GM21423 (cell line): ENCODE measurements at regions not wholly inside any gene's neighbourhood (a gene's known extent, or its start where the extent isn't known, plus 50 kb on each side); places are given as distances from the start of the nearest gene placed in this dataset.

Source experiments
- ATAC-seq: cut with Tn5 transposase; IDR thresholded peaks from one replicate; pipeline ENCODE4 v1.9.1; 2021; ENCODE audit warnings: mild to moderate bottlenecking, moderate library complexity; ENCODE audit not compliant: unreplicated experiment

GRCh38 chr10:4669585-4669984, 156.4 kb upstream of the AKR1E2 start:
- ATAC-seq = no peak

GRCh38 chr10:4663162-4663992, 162.6 kb upstream of the AKR1E2 start:
- peak; percentile 95 for ATAC-seq

- ATAC-seq = no peak
Measured at GRCh38 chr10:4662576-4663161, 163.3 kb upstream of the AKR1E2 start.

GRCh38 chr10:4661511-4662255, 164.3 kb upstream of the AKR1E2 start:
- no peak for ATAC-seq

GRCh38 chr10:4658777-4659176, 167.2 kb upstream of the AKR1E2 start:
- ATAC-seq = no peak

GRCh38 chr10:4656576-4657194, 169.3 kb upstream of the AKR1E2 start:
- ATAC-seq = no peak

- ATAC-seq = no peak
Measured at GRCh38 chr10:4655879-4656278, 170.1 kb upstream of the AKR1E2 start.

- no peak for ATAC-seq
Measured at GRCh38 chr10:4655406-4655805, 170.6 kb upstream of the AKR1E2 start.

- ATAC-seq = no peak
Measured at GRCh38 chr10:4654496-4654895, 171.5 kb upstream of the AKR1E2 start.

- no peak for ATAC-seq
Measured at GRCh38 chr10:4653160-4653559, 172.8 kb upstream of the AKR1E2 start.

- peak; percentile 67 for ATAC-seq
Measured at GRCh38 chr10:4652111-4653010, 173.6 kb upstream of the AKR1E2 start.

- peak; percentile 60 for ATAC-seq
Measured at GRCh38 chr10:4651404-4652037, 174.5 kb upstream of the AKR1E2 start.

- ATAC-seq = no peak
Measured at GRCh38 chr10:4650582-4650981, 175.4 kb upstream of the AKR1E2 start.

- ATAC-seq = no peak
Measured at GRCh38 chr10:4649886-4650508, 176.0 kb upstream of the AKR1E2 start.

GRCh38 chr10:4649471-4649870, 176.5 kb upstream of the AKR1E2 start:
- ATAC-seq = no peak

GRCh38 chr10:4648999-4649398, 177.0 kb upstream of the AKR1E2 start:
- ATAC-seq = no peak

- no peak for ATAC-seq
Measured at GRCh38 chr10:4647109-4647785, 178.8 kb upstream of the AKR1E2 start.

GRCh38 chr10:4646547-4646946, 179.5 kb upstream of the AKR1E2 start:
- no peak for ATAC-seq

GRCh38 chr10:4645836-4646235, 180.2 kb upstream of the AKR1E2 start:
- ATAC-seq = no peak
